HCT116 (cell line): ENCODE measurements at regions not wholly inside any gene's neighbourhood (a gene's known extent, or its start where the extent isn't known, plus 50 kb on each side); places are given as distances from the start of the nearest gene placed in this dataset.

ENCODE experiments used
- ATAC-seq: fragments of 200-7000 bp; cut with Tn5 transposase; 2 replicates; pipeline ENCODE4 v1.9.1; 2020; ENCODE audit warnings: mild to moderate bottlenecking, moderate library complexity
- BruUV-seq: library from RNA; stranded (reverse); fragments of 400-500 nt; replicated peaks from 2 replicates; lab custom pipeline; 2021; lab: Mats Ljungman, UMichigan
- CTCF ChIA-PET: fragments of 300-600 bp; sonication (Branson Sonifier 250); formaldehyde crosslinking; loops from one replicate; lab custom pipeline; 2021; ENCODE audit warnings: antibody characterized with exemption; lab: Charles Lee
- POLR2A ChIA-PET: fragments of 300-600, 350-600 bp; sonication (Branson Sonifier 250); formaldehyde crosslinking; loops from one replicate; lab custom pipeline; 2021; ENCODE audit warnings: antibody characterized with exemption; lab: Charles Lee
- RAD21 ChIA-PET, 2 experiments: fragments of 300-600 bp; sonication (Branson Sonifier 250); formaldehyde crosslinking; loops; one replicate each; lab custom pipeline; 2023; ENCODE audit warnings: low total read pairs in 2 of 2; ENCODE audit not compliant: uncharacterized antibody in 2 of 2, unreplicated experiment in 2 of 2, low non-redundant PET in 1 of 2; lab: Charles Lee
- DNase-seq: peaks from one replicate; pipeline ENCODE4 v3.0.0-alpha.2; 2010; ENCODE audit warnings: low read depth, low spot score
- H2AFZ ChIP-seq: fragments of 200-600 bp; shearing (Covaris generic), sonication (generic); 2 replicates; pipeline ENCODE4 v1.6.1; 2017; ENCODE audit warnings: low read depth, mixed run types, mixed read lengths, antibody characterized with exemption, low read length; ENCODE audit not compliant: poor library complexity, severe bottlenecking
- H3K27ac ChIP-seq: 2 replicates; pipeline ENCODE4 v1.5.1; 2012; ENCODE audit warnings: low read depth, low read length
- H3K27me3 ChIP-seq: fragments of 200-600 bp; sonication (generic); 2 replicates; pipeline ENCODE4 v1.6.1; 2016; ENCODE audit warnings: mixed run types, low read length, mixed read lengths; ENCODE audit not compliant: insufficient read depth
- H3K36me3 ChIP-seq, 2 experiments: fragments of 200-500 bp in 1 of 2; fragments of 200-600 bp in 1 of 2; sonication (Bioruptor generic) in 1 of 2; sonication (generic) in 1 of 2; 2 replicates each; pipeline versions ENCODE4 v1.5.1 to v1.6.1; 2014 to 2016; ENCODE audit warnings: low read length in 2 of 2, inconsistent platforms in 1 of 2, mixed read lengths in 1 of 2, mixed run types in 1 of 2; ENCODE audit not compliant: insufficient read depth in 2 of 2, control insufficient read depth in 1 of 2
- H3K4me1 ChIP-seq, 2 experiments: fragments of 200-600 bp in 1 of 2; sonication (generic) in 1 of 2; 2 replicates each; pipeline versions ENCODE4 v1.5.1 to v1.6.1; 2012 to 2017; ENCODE audit warnings: low read length in 2 of 2, inconsistent platforms in 1 of 2, mild to moderate bottlenecking in 1 of 2, mixed read lengths in 1 of 2, mixed run types in 1 of 2, moderate library complexity in 1 of 2; ENCODE audit not compliant: insufficient read depth in 2 of 2, control insufficient read depth in 1 of 2
- H3K4me2 ChIP-seq: fragments of 200-600 bp; sonication (generic); 2 replicates; pipeline ENCODE4 v1.6.1; 2017; ENCODE audit warnings: mixed run types, low read length, mixed read lengths
- H3K4me3 ChIP-seq, 2 experiments: fragments of 200-600 bp in 1 of 2; sonication (generic) in 1 of 2; replicated peaks in 1 of 2; 2 replicates each; pipeline ENCODE4 v1.5.1; 2011 to 2016; ENCODE audit warnings: low read length in 2 of 2, control low read depth in 1 of 2, low read depth in 1 of 2, mild to moderate bottlenecking in 1 of 2, mixed read lengths in 1 of 2, mixed run types in 1 of 2
- H3K79me2 ChIP-seq: fragments of 200-600 bp; sonication (generic); 2 replicates; pipeline ENCODE4 v1.6.1; 2017; ENCODE audit warnings: mild to moderate bottlenecking, mixed run types, low read length, moderate library complexity, mixed read lengths; ENCODE audit not compliant: insufficient read depth
- H3K9ac ChIP-seq: fragments of 200-600 bp; sonication (generic); 2 replicates; pipeline ENCODE4 v1.6.1; 2016; ENCODE audit warnings: low read length, mixed read lengths
- H3K9me2 ChIP-seq: fragments of 200-600 bp; sonication (generic), shearing (Covaris generic); 2 replicates; pipeline ENCODE4 v1.6.1; 2017; ENCODE audit warnings: mixed run types, mild to moderate bottlenecking, moderate library complexity; ENCODE audit not compliant: insufficient read depth
- H3K9me3 ChIP-seq, 2 experiments: fragments of 200-500 bp in 1 of 2; fragments of 200-600 bp in 1 of 2; sonication (Bioruptor generic) in 1 of 2; sonication (generic) in 1 of 2; 2 replicates each; pipeline ENCODE4 v1.6.1; 2014 to 2017; ENCODE audit warnings: low read length in 2 of 2, mixed read lengths in 2 of 2, inconsistent platforms in 1 of 2, low read depth in 1 of 2, mild to moderate bottlenecking in 1 of 2, mixed run types in 1 of 2, moderate library complexity in 1 of 2; ENCODE audit not compliant: control insufficient read depth in 1 of 2, insufficient read depth in 1 of 2
- H4K20me1 ChIP-seq: fragments of 200-600 bp; sonication (generic), shearing (Covaris generic); 2 replicates; pipeline ENCODE4 v1.6.1; 2017; ENCODE audit warnings: mixed run types, mild to moderate bottlenecking, moderate library complexity; ENCODE audit not compliant: insufficient read depth
- CTCF ChIP-seq, 3 experiments: fragments of 200-600 bp in 1 of 3; sonication (generic) in 1 of 3; IDR thresholded peaks in 2 of 3; conservative IDR thresholded peaks in 1 of 3; 2 replicates each; pipeline ENCODE4 v1.5.1; 2012 to 2017; ENCODE audit warnings: low read depth in 2 of 3, low read length in 2 of 3, antibody characterized with exemption in 1 of 3, borderline replicate concordance in 1 of 3, control low read depth in 1 of 3, mild to moderate bottlenecking in 1 of 3, mixed read lengths in 1 of 3, mixed run types in 1 of 3, moderate library complexity in 1 of 3; ENCODE audit not compliant: insufficient read depth in 1 of 3
- MAX ChIP-seq: IDR thresholded peaks from 2 replicates; pipeline ENCODE4 v1.6.1; 2012
- POLR2A ChIP-seq: IDR thresholded peaks from 2 replicates; pipeline ENCODE4 v1.7.0; 2011; ENCODE audit warnings: borderline replicate concordance; ENCODE audit not compliant: insufficient read depth, insufficient read length; ENCODE audit errors: extremely low read depth
- REST ChIP-seq: IDR thresholded peaks from 2 replicates; pipeline ENCODE4 v1.6.1; 2012; ENCODE audit warnings: low read depth
- SP1 ChIP-seq: IDR thresholded peaks from 2 replicates; pipeline ENCODE4 v1.6.1; 2012; ENCODE audit warnings: low read depth
- TCF7L2 ChIP-seq: IDR thresholded peaks from 2 replicates; pipeline ENCODE4 v1.7.0; 2011; ENCODE audit warnings: borderline replicate concordance, inconsistent platforms; ENCODE audit not compliant: insufficient read depth, insufficient read length; ENCODE audit errors: extremely low read depth
- ZBTB33 ChIP-seq: IDR thresholded peaks from 2 replicates; pipeline ENCODE4 v1.6.1; 2011; ENCODE audit warnings: mild to moderate bottlenecking, low read length, moderate library complexity; ENCODE audit not compliant: insufficient replicate concordance; ENCODE audit errors: extremely low read depth
- ZNF274 ChIP-seq: fragments of 200-500 bp; sonication (Bioruptor generic); IDR thresholded peaks from 2 replicates; pipeline ENCODE4 v1.6.1; 2014; ENCODE audit warnings: mild to moderate bottlenecking, low read depth, low read length, inconsistent platforms
- intact Hi-C: fragments of 100-400 bp; cut with micrococcal nuclease; formaldehyde crosslinking; loops from 2 replicates; pipeline ENCODE4 v1.10.0; 2022

GRCh38 chr4:1462768-1463075, 56.5 kb upstream of the NKX1-1 start:
- Histone ChIP-seq H3K4me1 (no peaks in the 10 kb centered on the region), H3K36me3 (no peaks in the 10 kb centered on the region), H3K9me2 (no peaks in the 10 kb centered on the region), H4K20me1 (no peaks in the 10 kb centered on the region), H3K4me2 (no peak overlapping the region), H3K9ac (no peak overlapping the region), H3K79me2 (no peaks in the 10 kb centered on the region), H2AFZ (no peak overlapping the region), H3K4me3 (no peak overlapping the region), H3K27me3 (peaks cover 16% of the 10 kb centered on the region), H3K9me3 (peaks cover 0 to 3% of the 10 kb centered on the region in 2 experiments; a peak in 1 of 4 replicates), H3K27ac (no peak overlapping the region)
- no peak for DNase-seq
- TF ChIP-seq POLR2A = no peak
- no peak for TF ChIP-seq TCF7L2
- TF ChIP-seq REST = no peak
- no peak for TF ChIP-seq CTCF (IDR thresholded peaks at IDR 0.05 in 2 of 3, conservative IDR thresholded peaks at IDR 0.05 in 1 of 3; ENCODE audit: borderline replicate concordance in 1 of 3, insufficient read depth in 1 of 3, low read depth in 2 of 3, low read length in 2 of 3)
- TF ChIP-seq ZNF274 = no peak
- TF ChIP-seq SP1 = no peak
- TF ChIP-seq MAX = no peak
- no peak for TF ChIP-seq ZBTB33
- RAD21 ChIA-PET = no interaction called here
- CTCF ChIA-PET = no interaction called here
- POLR2A ChIA-PET = no interaction called here
- intact Hi-C loops = no loop called here
- BruUV-seq = no TSS peak
- ATAC-seq = no peak
